ENCODE measurements at regions not wholly inside any gene's neighbourhood (a gene's known extent, or its start where the extent isn't known, plus 50 kb on each side); places are given as distances from the start of the nearest gene placed in this dataset.

- TF ChIP-seq CTCF (IDR thresholded peaks at IDR 0.05) (no peak), POLR2A (IDR thresholded peaks at IDR 0.05) (no peak)
Observed at GRCh38 chr2:215727507-215728503, 285.5 kb downstream of the MREG start.
